RKO (cell line): ENCODE measurements at regions not wholly inside any gene's neighbourhood (a gene's known extent, or its start where the extent isn't known, plus 50 kb on each side); places are given as distances from the start of the nearest gene placed in this dataset.
"Not testable (repeated sequence)": the region's sequence is repeated elsewhere in the genome, so short reads cannot be mapped to it uniquely, and the experiment has no call there.

ENCODE experiments used
- DNase-seq: peaks from one replicate; pipeline ENCODE4 v3.0.0-alpha.2; 2016; ENCODE audit warnings: low spot score

- not testable (repeated sequence) for DNase-seq
Measured at GRCh38 chr3:177394231-177395024, 197.1 kb upstream of the TBL1XR1 start.

- no peak for DNase-seq
Measured at GRCh38 chr3:177396733-177397132, 199.5 kb upstream of the TBL1XR1 start.

DNA sequence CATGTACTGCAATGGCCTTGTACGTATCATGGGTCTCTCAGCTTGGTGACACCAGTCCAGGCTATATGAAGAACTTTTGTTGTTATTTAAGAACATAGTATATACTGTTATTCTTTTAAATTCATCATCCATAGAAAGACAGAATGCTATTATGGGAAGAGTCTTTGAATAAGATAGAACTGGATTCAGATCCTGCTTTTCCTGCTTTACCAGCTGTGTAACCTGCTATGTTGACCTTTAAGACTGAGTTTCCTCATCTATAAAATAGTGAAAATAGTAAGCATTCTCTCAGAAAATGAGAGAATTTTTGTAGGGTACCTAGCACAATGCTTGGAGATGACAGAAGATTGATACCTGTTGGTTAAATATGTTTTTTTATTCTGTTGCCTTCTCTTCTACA lies 204.1 kb upstream of the TBL1XR1 start:
- no peak for DNase-seq

- no peak for DNase-seq
Measured at GRCh38 chr3:177402533-177402932, 205.3 kb upstream of the TBL1XR1 start.

DNA sequence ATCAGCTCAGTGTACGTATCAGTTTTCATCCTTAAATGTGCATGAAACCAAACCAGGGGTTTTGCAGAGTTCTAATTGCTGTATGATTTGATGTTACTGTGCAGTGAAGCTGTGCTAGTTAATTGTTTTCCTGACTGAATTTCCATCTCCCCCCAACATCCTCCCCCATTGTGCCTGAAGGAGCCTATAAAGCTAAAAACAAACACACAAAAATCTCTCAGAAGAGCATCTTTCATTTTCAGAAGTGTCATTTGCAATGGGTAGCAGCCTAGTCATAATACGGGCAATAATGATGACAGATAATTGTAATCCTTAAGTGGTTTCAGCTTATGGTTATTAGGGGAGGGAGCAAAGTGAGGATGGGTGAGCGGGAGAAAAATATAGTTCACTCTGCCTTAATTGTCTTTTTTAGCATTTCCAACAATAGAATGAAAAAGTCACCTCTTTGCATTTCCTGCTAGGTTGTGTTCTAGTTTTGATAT lies 207.9 kb upstream of the TBL1XR1 start:
- no peak for DNase-seq

DNA sequence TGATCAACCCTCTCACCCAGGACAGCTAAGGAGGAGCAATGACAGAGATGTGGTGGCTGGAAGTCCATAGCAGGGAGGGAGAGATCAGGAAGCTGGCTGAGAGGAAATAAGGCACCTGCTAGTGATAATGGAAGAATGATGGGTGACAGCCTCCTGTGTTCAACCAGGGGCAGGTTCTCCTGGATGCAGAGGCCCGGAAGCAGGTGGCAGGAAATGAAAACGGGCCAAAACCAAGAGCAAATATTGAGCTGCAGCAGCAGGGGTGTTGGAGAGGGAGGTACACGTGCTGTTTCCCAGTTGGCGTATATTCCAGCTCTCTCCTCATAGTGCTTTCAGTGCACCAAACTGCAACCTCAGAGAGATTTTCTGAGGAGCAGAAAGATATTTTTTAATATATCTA lies 213.4 kb upstream of the TBL1XR1 start:
- no peak for DNase-seq

GRCh38 chr3:177411201-177411600 lies 213.9 kb upstream of the TBL1XR1 start:
- DNase-seq, result no peak

- DNase-seq, result not testable (repeated sequence)
Measured at GRCh38 chr3:177412677-177413170, 215.4 kb upstream of the TBL1XR1 start.

DNA sequence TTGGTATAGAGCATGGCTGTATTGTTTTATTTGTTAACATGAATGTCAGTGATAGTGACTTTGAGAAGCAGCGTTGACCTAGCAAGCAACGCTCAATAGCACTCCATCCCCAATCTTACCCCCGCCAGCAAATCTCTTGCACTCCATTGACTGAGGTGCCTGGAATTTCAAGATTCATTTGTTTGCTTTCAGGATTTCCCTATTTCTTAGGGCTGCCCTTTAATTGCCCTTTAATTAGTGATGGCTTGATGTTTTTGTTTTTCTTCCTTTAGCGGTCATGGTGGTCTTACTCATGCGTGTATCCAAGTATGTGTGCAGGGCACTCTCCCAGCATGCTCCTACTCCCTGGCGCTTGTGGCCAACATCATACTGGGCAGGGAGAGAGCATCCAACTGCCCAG lies 216.8 kb upstream of the TBL1XR1 start:
- no peak for DNase-seq

DNA sequence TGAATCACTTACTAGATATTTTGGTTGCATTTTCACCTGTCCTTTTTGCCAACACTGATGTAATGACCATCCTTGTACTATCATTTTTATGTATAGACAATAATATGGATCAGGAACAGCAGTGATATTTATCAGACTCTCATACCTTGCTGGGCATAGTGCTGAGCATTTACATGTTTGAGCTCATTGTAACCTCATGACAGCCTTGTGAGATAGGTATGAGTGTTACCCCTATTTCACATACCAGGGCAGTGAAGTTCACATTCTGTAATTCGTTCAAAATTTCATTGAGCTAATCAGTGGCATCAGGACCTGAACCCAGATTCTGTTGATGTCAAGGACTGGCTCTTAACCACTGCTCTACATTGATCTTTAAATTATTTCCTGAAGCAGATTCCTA lies 221.5 kb upstream of the TBL1XR1 start:
- DNase-seq, result no peak

GRCh38 chr3:177419904-177420601 lies 222.8 kb upstream of the TBL1XR1 start:
- no peak for DNase-seq

- DNase-seq, result no peak
Measured at GRCh38 chr3:177420651-177421480, 223.6 kb upstream of the TBL1XR1 start.

DNA sequence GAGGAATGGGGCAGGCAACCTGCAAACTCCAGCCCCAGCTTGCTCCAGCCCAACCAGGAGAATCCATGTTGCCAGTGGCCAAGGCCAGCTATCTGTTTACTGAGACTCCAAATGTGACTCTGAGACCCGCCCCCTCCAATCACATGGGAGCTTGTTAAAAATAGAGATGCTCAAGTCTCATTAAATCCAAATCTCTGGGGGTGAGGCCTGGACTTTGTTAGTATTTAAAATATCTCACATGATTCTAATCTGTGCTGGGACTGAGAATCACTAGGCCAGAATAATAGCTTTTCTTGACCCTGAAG lies 224.2 kb upstream of the TBL1XR1 start:
- no peak for DNase-seq

- no peak for DNase-seq
Measured at GRCh38 chr3:177424521-177424920, 227.2 kb upstream of the TBL1XR1 start.

- no peak for DNase-seq
Measured at GRCh38 chr3:177425042-177425441, 227.8 kb upstream of the TBL1XR1 start.

DNA sequence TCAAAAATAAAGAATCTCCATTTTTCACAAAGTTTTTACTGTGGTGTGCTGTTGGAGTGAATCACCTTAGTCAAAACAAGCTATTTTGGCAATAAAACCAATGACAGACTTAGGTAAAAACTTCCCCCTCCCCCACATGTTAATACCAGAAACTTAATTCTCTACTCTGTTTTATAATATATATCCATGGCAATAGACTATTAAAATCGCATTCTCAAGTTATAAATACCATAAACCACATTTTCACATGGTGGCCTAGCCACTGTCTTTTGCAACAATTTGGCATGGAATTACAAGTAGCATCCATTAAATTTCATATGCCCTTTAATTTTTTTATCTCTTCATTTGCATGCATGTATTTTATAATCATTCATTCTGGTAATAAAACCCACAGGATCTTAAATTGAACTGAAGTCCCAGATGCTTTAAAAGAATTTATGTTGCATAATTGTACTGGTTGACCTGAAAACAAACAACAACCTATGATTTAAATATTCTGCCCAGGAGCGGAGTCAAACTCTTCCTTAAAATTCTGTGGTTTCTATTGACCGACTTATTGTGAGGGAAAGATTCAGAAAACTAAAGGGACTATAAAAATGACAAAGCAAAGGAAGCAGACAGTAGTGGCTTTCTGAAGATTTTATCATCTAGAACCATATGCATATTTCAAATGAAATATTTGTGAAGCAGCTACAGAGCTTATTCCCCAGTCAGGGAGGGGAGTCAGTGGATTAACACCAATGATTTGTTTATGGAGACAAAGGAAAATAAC lies 229.0 kb upstream of the TBL1XR1 start:
- no peak for DNase-seq

DNA sequence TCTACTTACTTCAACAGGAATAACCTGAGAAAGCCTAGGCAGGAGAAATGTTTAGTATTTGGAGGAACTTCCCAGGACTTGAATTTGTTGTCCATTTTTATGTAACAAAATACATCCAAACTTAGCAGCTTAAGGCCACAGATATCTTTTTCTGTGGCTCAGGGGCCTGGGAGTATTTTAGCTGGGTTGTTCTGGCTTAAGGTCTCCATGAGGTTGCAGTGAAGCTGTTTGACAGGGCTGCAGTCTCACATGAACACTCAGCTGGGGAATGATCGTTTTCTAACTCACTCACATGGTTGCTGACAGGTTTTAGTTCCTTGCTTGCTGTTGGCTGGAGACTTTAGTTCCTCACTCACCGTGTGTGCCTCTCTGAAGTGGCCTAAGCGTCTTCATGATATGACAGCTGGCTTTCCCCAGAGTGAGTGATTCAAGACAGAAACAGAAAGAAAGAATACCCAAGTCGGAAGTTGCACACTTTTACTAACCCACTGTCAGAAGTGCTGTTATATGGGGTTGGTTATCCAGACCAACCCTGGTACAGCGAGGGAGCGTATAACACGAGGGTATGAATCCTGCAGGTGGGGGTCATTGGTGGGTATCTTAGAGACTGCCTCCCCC lies 229.7 kb upstream of the TBL1XR1 start:
- DNase-seq, result no peak

GRCh38 chr3:177427540-177427939 lies 230.3 kb upstream of the TBL1XR1 start:
- DNase-seq, result no peak

DNA sequence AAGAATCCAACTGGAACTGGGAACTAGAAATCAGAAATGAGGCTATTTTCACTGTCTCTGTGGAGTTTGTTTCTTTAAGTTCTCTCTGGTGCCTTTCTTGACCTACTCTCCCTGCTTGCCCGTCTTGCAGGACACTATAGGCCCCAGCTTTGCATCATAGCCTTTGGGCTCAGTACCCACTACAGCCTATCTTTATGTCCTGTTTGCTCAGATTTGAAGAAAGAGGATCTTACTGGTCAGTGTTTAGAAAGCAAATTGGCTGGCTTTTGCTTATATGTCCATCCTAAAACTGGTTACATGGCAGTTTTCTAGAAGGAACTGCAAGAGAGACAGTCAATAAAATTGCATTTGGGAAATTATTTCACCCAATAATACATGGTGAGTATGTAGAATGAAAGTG lies 231.8 kb upstream of the TBL1XR1 start:
- DNase-seq, result no peak

DNA sequence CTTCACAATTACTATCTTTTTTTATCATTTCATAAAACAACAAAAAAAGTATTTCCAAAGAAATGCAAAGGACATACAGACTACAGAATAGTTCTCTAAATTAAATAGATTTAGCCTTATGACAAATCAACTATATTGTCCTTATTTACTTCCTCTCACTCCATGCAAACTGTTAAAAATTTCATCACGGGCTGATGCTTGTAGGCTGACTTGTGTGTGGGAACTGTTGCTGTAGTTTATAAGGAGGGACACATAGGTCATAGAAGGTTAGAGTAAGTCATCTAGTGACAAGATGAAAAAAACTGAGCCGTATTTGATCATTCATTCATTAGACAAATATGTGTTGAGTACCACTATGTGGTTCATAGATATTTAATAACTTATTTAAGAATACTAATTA lies 232.5 kb upstream of the TBL1XR1 start:
- no peak for DNase-seq

DNA sequence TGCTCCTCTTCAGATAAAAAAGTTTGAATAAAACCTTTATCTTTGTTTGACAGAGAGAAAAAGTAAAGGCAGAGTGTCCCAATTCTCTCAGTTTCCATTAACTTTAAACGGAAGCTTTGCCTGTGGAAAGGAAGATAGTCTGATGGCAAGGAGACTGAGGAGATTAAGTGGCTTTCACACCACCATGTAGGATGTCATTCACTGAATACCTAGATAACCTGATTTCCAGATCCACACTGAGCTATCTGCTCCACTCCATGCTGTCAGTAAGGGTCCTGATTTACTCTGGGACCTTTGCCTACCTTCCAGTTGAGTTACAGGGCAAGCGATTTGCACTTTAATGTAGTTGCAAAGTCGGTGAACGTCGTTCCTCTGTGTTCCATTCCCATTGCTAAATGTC lies 233.4 kb upstream of the TBL1XR1 start:
- DNase-seq, result no peak
